BJ (cell line): ENCODE measurements at regions not wholly inside any gene's neighbourhood (a gene's known extent, or its start where the extent isn't known, plus 50 kb on each side); places are given as distances from the start of the nearest gene placed in this dataset.
"Not testable (repeated sequence)": the region's sequence is repeated elsewhere in the genome, so short reads cannot be mapped to it uniquely, and the experiment has no call there.

Experiments
- CTCF ChIA-PET: fragments of 350-600 bp; formaldehyde crosslinking; extraction: SDS; loops from one replicate; lab custom pipeline; 2021; ENCODE audit warnings: antibody characterized with exemption, inconsistent platforms; lab: Yijun Ruan, JAX
- POLR2A ChIA-PET: fragments of 300-600 bp; sonication (Branson Sonifier 250); formaldehyde crosslinking; extraction: SDS; loops from one replicate; lab custom pipeline; 2021; ENCODE audit warnings: antibody characterized with exemption; lab: Charles Lee
- DNase-seq: peaks from one replicate; pipeline ENCODE4 v3.0.0-alpha.2; 2011; ENCODE audit warnings: low read depth
- H3K27me3 ChIP-seq: 2 replicates; pipeline ENCODE4 v1.6.0; 2011; ENCODE audit warnings: low read length; ENCODE audit not compliant: control insufficient read depth, insufficient read depth
- H3K36me3 ChIP-seq: 2 replicates; pipeline ENCODE4 v1.5.1; 2011; ENCODE audit warnings: low read length; ENCODE audit not compliant: control insufficient read depth, insufficient read depth
- H3K4me3 ChIP-seq: 2 replicates; pipeline ENCODE4 v1.5.1; 2011; ENCODE audit warnings: low read depth, mild to moderate bottlenecking, control low read depth, low read length
- TF ChIP-seq, protein P1 (sequence below): IDR thresholded peaks from 2 replicates; pipeline ENCODE4 v1.5.1; 2011; ENCODE audit warnings: low read depth, mild to moderate bottlenecking, control low read depth, inconsistent platforms, low read length, moderate library complexity; ENCODE audit not compliant: insufficient read depth

DNA sequence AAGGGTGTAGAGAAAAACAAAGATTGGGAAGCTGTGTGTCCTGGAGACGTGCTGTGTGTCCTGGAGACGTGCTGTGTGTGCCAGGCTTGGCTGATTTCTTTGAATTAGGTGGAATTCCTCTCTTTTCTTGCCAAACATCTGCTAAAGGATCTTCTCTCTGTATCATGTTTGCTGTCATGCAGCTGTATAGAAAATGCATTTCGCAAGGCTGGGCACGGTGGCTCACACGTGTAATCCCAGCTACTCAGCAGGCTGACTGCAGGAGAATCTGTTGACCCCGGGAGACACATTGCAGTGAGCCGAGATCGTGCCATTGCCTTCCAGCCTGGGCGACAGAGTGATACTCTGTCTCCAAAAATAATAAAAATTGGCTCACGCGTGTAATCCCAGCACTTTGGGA, 187.0 kb downstream of the CRLF2 start:
- Histone ChIP-seq H3K4me3 (no peak overlapping the region), H3K36me3 (no peaks in the 10 kb centered on the region), H3K27me3 (no peaks in the 10 kb centered on the region; the same call in 1 of the 2 replicates)
- POLR2A ChIA-PET, result no interaction called here
- no peak for DNase-seq
- TF ChIP-seq, protein P1, sequence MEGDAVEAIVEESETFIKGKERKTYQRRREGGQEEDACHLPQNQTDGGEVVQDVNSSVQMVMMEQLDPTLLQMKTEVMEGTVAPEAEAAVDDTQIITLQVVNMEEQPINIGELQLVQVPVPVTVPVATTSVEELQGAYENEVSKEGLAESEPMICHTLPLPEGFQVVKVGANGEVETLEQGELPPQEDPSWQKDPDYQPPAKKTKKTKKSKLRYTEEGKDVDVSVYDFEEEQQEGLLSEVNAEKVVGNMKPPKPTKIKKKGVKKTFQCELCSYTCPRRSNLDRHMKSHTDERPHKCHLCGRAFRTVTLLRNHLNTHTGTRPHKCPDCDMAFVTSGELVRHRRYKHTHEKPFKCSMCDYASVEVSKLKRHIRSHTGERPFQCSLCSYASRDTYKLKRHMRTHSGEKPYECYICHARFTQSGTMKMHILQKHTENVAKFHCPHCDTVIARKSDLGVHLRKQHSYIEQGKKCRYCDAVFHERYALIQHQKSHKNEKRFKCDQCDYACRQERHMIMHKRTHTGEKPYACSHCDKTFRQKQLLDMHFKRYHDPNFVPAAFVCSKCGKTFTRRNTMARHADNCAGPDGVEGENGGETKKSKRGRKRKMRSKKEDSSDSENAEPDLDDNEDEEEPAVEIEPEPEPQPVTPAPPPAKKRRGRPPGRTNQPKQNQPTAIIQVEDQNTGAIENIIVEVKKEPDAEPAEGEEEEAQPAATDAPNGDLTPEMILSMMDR, result no peak
- CTCF ChIA-PET, result no interaction called here

DNA sequence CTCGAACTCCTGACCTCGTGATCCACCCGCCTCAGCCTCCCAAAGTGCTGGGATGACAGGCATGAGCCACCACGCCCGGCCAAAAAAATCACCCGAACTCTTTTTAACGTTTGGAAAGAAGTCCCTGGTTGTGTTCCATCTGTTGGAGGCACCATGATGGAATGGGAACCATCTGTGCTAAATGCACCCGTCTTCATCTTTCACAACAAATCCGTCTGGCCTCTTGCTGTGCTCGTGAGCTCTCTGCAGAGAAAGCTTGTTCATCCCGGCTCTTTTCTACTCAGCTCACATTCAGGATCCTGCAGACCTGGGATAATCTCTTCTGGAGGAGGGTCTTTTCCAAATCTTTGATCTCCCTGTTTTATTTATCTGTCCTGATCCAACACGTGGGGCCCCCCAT, 188.8 kb downstream of the CRLF2 start:
- CTCF ChIA-PET, result no interaction called here
- no peaks in the 10 kb centered on the region for H3K36me3 ChIP-seq
- H3K27me3 ChIP-seq, result no peaks in the 10 kb centered on the region; the same call in 1 of the 2 replicates
- no peak overlapping the region for H3K4me3 ChIP-seq
- TF ChIP-seq, protein P1, result no peak
- POLR2A ChIA-PET, result no interaction called here
- no peak for DNase-seq

DNA sequence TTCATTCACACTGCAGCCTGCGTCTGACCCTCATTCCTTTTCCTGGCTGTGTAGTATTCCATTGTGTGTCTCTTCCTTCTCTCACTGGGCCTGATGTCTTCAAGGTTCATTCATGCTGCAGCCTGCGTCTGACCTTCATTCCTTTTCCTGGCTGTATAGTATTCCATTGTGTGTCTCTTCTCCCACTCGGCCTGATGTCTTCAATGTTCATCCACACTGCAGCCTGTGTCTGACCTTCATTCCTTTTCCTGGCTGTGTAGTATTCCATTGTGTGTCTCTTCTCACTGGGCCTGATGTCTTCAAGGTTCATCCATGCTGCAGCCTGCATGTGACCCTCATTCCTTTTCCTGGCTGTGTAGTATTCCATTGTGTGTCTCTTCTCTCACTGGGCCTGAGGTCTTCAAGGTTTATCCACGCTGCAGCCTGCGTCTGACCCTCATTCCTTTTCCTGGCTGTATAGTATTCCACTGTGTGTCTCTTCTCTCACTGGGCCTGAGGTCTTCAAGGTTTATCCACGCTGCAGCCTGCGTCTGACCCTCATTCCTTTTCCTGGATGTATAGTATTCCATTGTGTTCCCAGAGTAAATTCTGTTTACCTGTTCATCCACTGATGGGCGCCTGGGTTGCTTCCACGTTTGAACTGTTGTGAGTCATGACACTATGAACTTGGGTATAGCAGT, 191.0 kb downstream of the CRLF2 start:
- H3K4me3 ChIP-seq, CTCF ChIA-PET, DNase-seq, POLR2A ChIA-PET, H3K27me3 ChIP-seq, H3K36me3 ChIP-seq: not testable (repeated sequence)

DNA sequence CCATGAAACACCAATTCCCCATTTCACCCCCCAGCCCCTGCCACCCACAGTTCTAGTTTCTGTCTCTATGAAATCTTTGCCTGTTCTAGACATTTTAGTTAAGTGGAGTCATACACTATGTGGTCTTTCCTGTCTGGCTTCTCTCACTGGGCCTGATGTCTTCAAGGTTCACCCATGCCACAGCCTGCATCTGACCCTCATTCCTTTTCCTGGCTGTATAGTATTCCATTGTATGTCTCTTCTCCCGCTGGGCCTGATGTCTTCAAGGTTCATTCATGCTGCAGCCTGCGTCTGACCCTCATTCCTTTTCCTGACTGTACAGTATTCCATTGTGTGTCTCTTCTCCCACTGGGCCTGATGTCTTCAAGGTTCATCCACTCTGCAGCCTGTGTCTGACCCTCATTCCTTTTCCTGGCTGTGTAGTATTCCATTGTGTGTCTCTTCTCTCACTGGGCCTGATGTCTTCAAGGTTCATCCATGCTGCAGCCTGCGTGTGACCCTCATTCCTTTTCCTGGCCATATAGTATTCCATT, 191.7 kb downstream of the CRLF2 start:
- DNase-seq, result no peak
- Histone ChIP-seq H3K36me3 (no peaks in the 10 kb centered on the region), H3K4me3 (no peak overlapping the region), H3K27me3 (no peaks in the 10 kb centered on the region)
- TF ChIP-seq, protein P1, result no peak
- POLR2A ChIA-PET, result no interaction called here
- CTCF ChIA-PET, result no interaction called here

DNA sequence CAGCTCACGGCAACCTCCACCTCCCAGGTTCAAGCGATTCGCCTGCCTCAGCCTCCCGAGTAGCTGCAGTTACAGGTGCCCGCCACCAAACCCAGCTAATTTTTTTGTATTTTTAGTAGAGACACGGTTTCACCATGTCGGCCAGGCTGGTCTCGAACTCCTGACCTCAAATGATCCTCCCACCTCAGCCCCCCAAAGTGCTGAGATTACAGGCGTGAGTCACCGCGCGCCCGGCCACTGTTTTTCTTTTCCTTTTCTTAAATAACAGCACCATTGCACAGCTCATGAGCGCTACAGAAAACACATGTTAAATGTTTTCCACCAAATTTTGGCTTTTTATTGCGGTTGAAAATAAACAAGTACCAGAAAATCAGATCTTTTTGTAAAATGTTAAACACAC, 195.5 kb downstream of the CRLF2 start:
- H3K4me3 ChIP-seq, POLR2A ChIA-PET, CTCF ChIA-PET, H3K36me3 ChIP-seq, H3K27me3 ChIP-seq: not testable (repeated sequence)
- peak; percentile 7 for DNase-seq

DNA sequence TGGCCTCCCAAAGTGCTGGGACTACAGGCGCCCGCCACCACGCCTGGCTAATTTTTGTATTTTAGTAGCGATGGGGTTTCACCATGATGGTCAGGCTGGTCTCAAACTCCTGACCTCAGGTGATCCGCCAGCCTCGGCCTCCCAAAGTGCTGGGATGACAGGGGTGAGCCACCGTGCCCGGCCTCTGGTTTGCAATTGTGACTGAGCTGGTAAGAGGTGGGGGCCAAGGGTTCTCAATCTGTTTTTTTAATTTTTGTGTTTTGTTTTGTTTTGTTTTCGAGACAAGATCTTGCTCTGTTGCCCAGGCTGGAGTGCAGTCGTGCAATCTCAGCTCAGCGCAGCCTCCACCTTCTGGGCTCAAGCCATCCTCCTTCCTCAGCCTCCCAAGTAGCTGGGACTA, 196.2 kb downstream of the CRLF2 start:
- H3K4me3 ChIP-seq, H3K27me3 ChIP-seq, POLR2A ChIA-PET, CTCF ChIA-PET, H3K36me3 ChIP-seq, DNase-seq: not testable (repeated sequence)
